Stomach (tissue), 4 donors: ENCODE measurements at regions not wholly inside any gene's neighbourhood (a gene's known extent, or its start where the extent isn't known, plus 50 kb on each side); places are given as distances from the start of the nearest gene placed in this dataset.
"Not testable (repeated sequence)": the region's sequence is repeated elsewhere in the genome, so short reads cannot be mapped to it uniquely, and the experiment has no call there.

ENCODE experiments used
- CTCF ChIP-seq, 7 experiments: fragments of 450-650 bp in 4 of 7; fragments of 200-600 bp in 3 of 7; sonication (generic) in 3 of 7; IDR thresholded peaks; one replicate each; pipeline ENCODE4 v1.5.1; 2016 to 2019; ENCODE audit warnings: antibody characterized with exemption in 7 of 7, control low read depth in 2 of 7, mild to moderate bottlenecking in 1 of 7
- POLR2A ChIP-seq, 4 donors: fragments of 450-650 bp; IDR thresholded peaks; one replicate each; pipeline ENCODE4 v1.6.1; 2016; ENCODE audit warnings: antibody characterized with exemption in 4 of 4, control low read depth in 2 of 4, mild to moderate bottlenecking in 1 of 4, moderate library complexity in 1 of 4
- POLR2AphosphoS5 ChIP-seq, 3 donors: sonication (generic); formaldehyde crosslinking; IDR thresholded peaks; one replicate each; pipeline ENCODE4 v1.6.1; 2016; ENCODE audit warnings: antibody characterized with exemption in 3 of 3

DNA sequence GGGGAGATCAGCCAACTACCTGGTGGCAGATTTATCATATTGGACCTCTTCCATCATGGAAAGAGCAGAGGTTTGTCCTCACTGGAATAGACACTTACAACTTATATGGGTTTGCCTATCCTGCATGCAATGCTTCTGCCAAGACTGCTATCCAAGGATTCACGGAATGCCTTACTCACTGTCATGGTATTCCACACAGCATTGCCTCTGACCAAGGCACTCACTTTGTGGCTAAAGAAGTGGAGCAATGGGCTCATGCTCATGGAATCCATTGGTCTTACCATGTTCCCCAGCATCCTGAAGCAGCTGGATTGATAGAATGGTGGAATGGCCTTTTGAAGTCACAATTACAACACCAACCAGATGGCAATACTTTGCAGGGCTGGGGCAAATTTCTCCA, 163.1 kb upstream of the COL11A1 start:
- not testable (repeated sequence) for TF ChIP-seq CTCF, POLR2AphosphoS5, POLR2A (IDR thresholded peaks at IDR 0.05)
